Naive thymus-derived CD4-positive, alpha-beta T cell (primary cell): ENCODE measurements at regions not wholly inside any gene's neighbourhood (a gene's known extent, or its start where the extent isn't known, plus 50 kb on each side); places are given as distances from the start of the nearest gene placed in this dataset.

Experiments
- ATAC-seq: fragments of 150-1000 bp; cut with Tn5 transposase; 2 replicates; pipeline ENCODE4 v1.10.0; 2021; ENCODE audit warnings: mild to moderate bottlenecking, moderate library complexity
- CTCF ChIA-PET: fragments of 350-600 bp; sonication (Branson Sonifier 250); formaldehyde crosslinking; loops from one replicate; lab custom pipeline; 2021; ENCODE audit warnings: antibody characterized with exemption; lab: Charles Lee
- POLR2A ChIA-PET: fragments of 350-600 bp; sonication (Branson Sonifier 250); formaldehyde crosslinking; loops from one replicate; lab custom pipeline; 2021; ENCODE audit warnings: antibody characterized with exemption, inconsistent platforms; lab: Charles Lee
- DNase-seq, 9 donors: peaks; one replicate each; pipeline versions ENCODE4 v3.0.0 to v3.0.0-alpha.2; 2020 to 2022; ENCODE audit warnings: mixed read lengths in 1 of 9
- H3K27ac ChIP-seq: one replicate; pipeline ENCODE4 v1.7.0; 2013; ENCODE audit warnings: mild to moderate bottlenecking, low read depth, low read length, moderate library complexity
- H3K27me3 ChIP-seq, 2 donors: one replicate each; pipeline ENCODE4 v1.7.0; 2013; ENCODE audit warnings: low read length in 2 of 2, mild to moderate bottlenecking in 2 of 2, moderate library complexity in 2 of 2; ENCODE audit not compliant: control insufficient read depth in 2 of 2, insufficient read depth in 2 of 2
- H3K36me3 ChIP-seq, 3 experiments: 1 replicate in 2 of 3; 2 replicates in 1 of 3; pipeline ENCODE4 v1.7.0; 2013; ENCODE audit warnings: low read length in 3 of 3, mild to moderate bottlenecking in 3 of 3, moderate library complexity in 1 of 3; ENCODE audit not compliant: insufficient read depth in 3 of 3, control insufficient read depth in 2 of 3
- H3K4me1 ChIP-seq, 2 donors: one replicate each; pipeline ENCODE4 v1.7.0; 2013; ENCODE audit warnings: low read length in 2 of 2, mild to moderate bottlenecking in 2 of 2, moderate library complexity in 1 of 2; ENCODE audit not compliant: control insufficient read depth in 2 of 2, insufficient read depth in 2 of 2
- H3K4me3 ChIP-seq: 2 replicates; pipeline ENCODE4 v1.7.0; 2013; ENCODE audit warnings: mild to moderate bottlenecking, low read length
- H3K9me3 ChIP-seq, 3 experiments: 1 replicate in 2 of 3; 2 replicates in 1 of 3; pipeline ENCODE4 v1.7.0; 2013; ENCODE audit warnings: low read length in 3 of 3; ENCODE audit not compliant: control insufficient read depth in 2 of 3
- H3K27ac Mint-ChIP-seq, 9 donors: one replicate each; pipeline ENCODE4 v1.8.0; 2020 to 2022; ENCODE audit warnings: mixed read lengths in 9 of 9, mild to moderate bottlenecking in 8 of 9, moderate library complexity in 5 of 9, inconsistent platforms in 2 of 9
- H3K27me3 Mint-ChIP-seq, 5 donors: one replicate each; pipeline ENCODE4 v1.8.0; 2021 to 2022; ENCODE audit warnings: mixed read lengths in 5 of 5, mild to moderate bottlenecking in 1 of 5
- H3K36me3 Mint-ChIP-seq, 5 donors: one replicate each; pipeline ENCODE4 v1.8.0; 2020 to 2022; ENCODE audit warnings: mixed read lengths in 5 of 5, mild to moderate bottlenecking in 3 of 5, inconsistent platforms in 1 of 5
- H3K4me1 Mint-ChIP-seq, 7 donors: one replicate each; pipeline ENCODE4 v1.8.0; 2020 to 2022; ENCODE audit warnings: mixed read lengths in 7 of 7, mild to moderate bottlenecking in 3 of 7, inconsistent platforms in 1 of 7
- H3K4me3 Mint-ChIP-seq, 10 donors: one replicate each; pipeline ENCODE4 v1.8.0; 2020 to 2022; ENCODE audit warnings: mild to moderate bottlenecking in 10 of 10, mixed read lengths in 10 of 10, moderate library complexity in 6 of 10, inconsistent platforms in 2 of 10
- H3K9me3 Mint-ChIP-seq, 11 donors: one replicate each; pipeline ENCODE4 v1.8.0; 2020 to 2022; ENCODE audit warnings: mixed read lengths in 11 of 11, mild to moderate bottlenecking in 4 of 11, inconsistent platforms in 1 of 11, moderate library complexity in 1 of 11
- intact Hi-C, 2 donors: fragments of 100-400 bp; cut with micrococcal nuclease; formaldehyde crosslinking; loops; one replicate each; pipeline ENCODE4 v1.15.1; 2023

GRCh38 chr1:95990033-95990432 lies 731.6 kb upstream of the PTBP2 start:
- ATAC-seq: no peak
- H3K36me3 Mint-ChIP-seq: no peaks in the 10 kb centered on the region
- no peaks in the 10 kb centered on the region for H3K27me3 Mint-ChIP-seq
- Histone ChIP-seq H3K36me3 (no peaks in the 10 kb centered on the region), H3K9me3 (no peaks in the 10 kb centered on the region), H3K27ac (no peak overlapping the region), H3K27me3 (no peaks in the 10 kb centered on the region), H3K4me3 (no peak overlapping the region), H3K4me1 (no peaks in the 10 kb centered on the region)
- H3K9me3 Mint-ChIP-seq: peaks cover 0 to 7% (median 0%) of the 10 kb centered on the region in 11 donors
- H3K4me3 Mint-ChIP-seq: no peak overlapping the region
- no peak overlapping the region for H3K27ac Mint-ChIP-seq
- H3K4me1 Mint-ChIP-seq: no peaks in the 10 kb centered on the region
- intact Hi-C loops: no loop called here
- ChIA-PET CTCF (no interaction called here), POLR2A (no interaction called here)
- DNase-seq: no peak

GRCh38 chr1:95991787-95992520 lies 729.6 kb upstream of the PTBP2 start:
- no peaks in the 10 kb centered on the region for H3K27me3 ChIP-seq
- ChIA-PET POLR2A (no interaction called here), CTCF (no interaction called here)
- no peaks in the 10 kb centered on the region for H3K9me3 ChIP-seq
- no peak overlapping the region for H3K27ac ChIP-seq
- peaks cover 0 to 4% (median 0%) of the 10 kb centered on the region in 11 donors for H3K9me3 Mint-ChIP-seq
- no peaks in the 10 kb centered on the region for H3K27me3 Mint-ChIP-seq
- H3K4me1 Mint-ChIP-seq: no peaks in the 10 kb centered on the region
- H3K4me3 Mint-ChIP-seq: no peak overlapping the region
- no peaks in the 10 kb centered on the region for H3K36me3 ChIP-seq
- peak; percentile 18 for ATAC-seq
- DNase-seq: no peak
- H3K27ac Mint-ChIP-seq: no peak overlapping the region
- H3K4me3 ChIP-seq: no peak overlapping the region
- intact Hi-C loops: no loop called here
- H3K36me3 Mint-ChIP-seq: no peaks in the 10 kb centered on the region
- H3K4me1 ChIP-seq: no peaks in the 10 kb centered on the region

- Histone ChIP-seq H3K27ac (no peak overlapping the region), H3K4me3 (no peak overlapping the region), H3K4me1 (no peaks in the 10 kb centered on the region), H3K27me3 (no peaks in the 10 kb centered on the region), H3K36me3 (no peaks in the 10 kb centered on the region), H3K9me3 (no peaks in the 10 kb centered on the region)
- intact Hi-C loops: no loop called here
- DNase-seq (no peak), ATAC-seq (no peak)
- H3K9me3 Mint-ChIP-seq: peaks cover 0 to 9% (median 0%) of the 10 kb centered on the region in 11 donors
- H3K4me3 Mint-ChIP-seq: peak overlapping the region in 3 of 10 donors; percentile 19 to 58 (median 32)
- H3K4me1 Mint-ChIP-seq: no peaks in the 10 kb centered on the region
- no peaks in the 10 kb centered on the region for H3K36me3 Mint-ChIP-seq
- no peak overlapping the region for H3K27ac Mint-ChIP-seq
- POLR2A ChIA-PET: no interaction called here
- H3K27me3 Mint-ChIP-seq: no peaks in the 10 kb centered on the region
- CTCF ChIA-PET: no interaction called here
These were observed 726.9 kb upstream of the PTBP2 start for GRCh38 chr1:95994643-95995042.

- no peak overlapping the region for H3K27ac Mint-ChIP-seq
- Histone ChIP-seq H3K9me3 (no peaks in the 10 kb centered on the region), H3K36me3 (no peaks in the 10 kb centered on the region), H3K4me3 (no peak overlapping the region), H3K4me1 (no peaks in the 10 kb centered on the region), H3K27ac (no peak overlapping the region), H3K27me3 (no peaks in the 10 kb centered on the region)
- intact Hi-C loops: no loop called here
- no peaks in the 10 kb centered on the region for H3K36me3 Mint-ChIP-seq
- no peak for DNase-seq
- no peak for ATAC-seq
- POLR2A ChIA-PET: no interaction called here
- peaks cover 0 to 17% (median 0%) of the 10 kb centered on the region in 11 donors for H3K9me3 Mint-ChIP-seq
- H3K4me3 Mint-ChIP-seq: no peak overlapping the region
- no peaks in the 10 kb centered on the region for H3K4me1 Mint-ChIP-seq
- H3K27me3 Mint-ChIP-seq: no peaks in the 10 kb centered on the region
- CTCF ChIA-PET: no interaction called here
These were observed 719.4 kb upstream of the PTBP2 start for GRCh38 chr1:96002201-96002600.

GRCh38 chr1:96002969-96003964 lies 718.3 kb upstream of the PTBP2 start:
- intact Hi-C loops: no loop called here
- H3K4me1 Mint-ChIP-seq: no peaks in the 10 kb centered on the region
- CTCF ChIA-PET: no interaction called here

GRCh38 chr1:96009831-96010434 lies 711.7 kb upstream of the PTBP2 start:
- Mint-ChIP-seq H3K9me3 (peaks cover 0 to 20% (median 3%) of the 10 kb centered on the region in 11 donors), H3K36me3 (no peaks in the 10 kb centered on the region), H3K4me1 (no peaks in the 10 kb centered on the region), H3K27me3 (no peaks in the 10 kb centered on the region), H3K4me3 (no peak overlapping the region), H3K27ac (no peak overlapping the region)
- no peak overlapping the region for H3K27ac ChIP-seq
- H3K27me3 ChIP-seq: no peaks in the 10 kb centered on the region
- ChIA-PET CTCF (no interaction called here), POLR2A (no interaction called here)
- intact Hi-C loops: no loop called here
- no peaks in the 10 kb centered on the region for H3K9me3 ChIP-seq
- no peaks in the 10 kb centered on the region for H3K36me3 ChIP-seq
- ATAC-seq: no peak
- no peak for DNase-seq
- no peaks in the 10 kb centered on the region for H3K4me1 ChIP-seq
- no peak overlapping the region for H3K4me3 ChIP-seq

More at GRCh38 chr1:96002969-96003964, 718.3 kb upstream of the PTBP2 start:
- no peak overlapping the region for H3K4me3 ChIP-seq
- no peaks in the 10 kb centered on the region for H3K9me3 ChIP-seq
- ATAC-seq (no peak), DNase-seq (no peak)
- Mint-ChIP-seq H3K27me3 (no peaks in the 10 kb centered on the region), H3K4me3 (no peak overlapping the region), H3K9me3 (peaks cover 0 to 17% (median 0%) of the 10 kb centered on the region in 11 donors), H3K36me3 (no peaks in the 10 kb centered on the region), H3K27ac (no peak overlapping the region)
- H3K27ac ChIP-seq: no peak overlapping the region
- no peaks in the 10 kb centered on the region for H3K4me1 ChIP-seq
- H3K36me3 ChIP-seq: no peaks in the 10 kb centered on the region
- no peaks in the 10 kb centered on the region for H3K27me3 ChIP-seq
- POLR2A ChIA-PET: no interaction called here
